ENCODE measurements at regions not wholly inside any gene's neighbourhood (a gene's known extent, or its start where the extent isn't known, plus 50 kb on each side); places are given as distances from the start of the nearest gene placed in this dataset.

DNA sequence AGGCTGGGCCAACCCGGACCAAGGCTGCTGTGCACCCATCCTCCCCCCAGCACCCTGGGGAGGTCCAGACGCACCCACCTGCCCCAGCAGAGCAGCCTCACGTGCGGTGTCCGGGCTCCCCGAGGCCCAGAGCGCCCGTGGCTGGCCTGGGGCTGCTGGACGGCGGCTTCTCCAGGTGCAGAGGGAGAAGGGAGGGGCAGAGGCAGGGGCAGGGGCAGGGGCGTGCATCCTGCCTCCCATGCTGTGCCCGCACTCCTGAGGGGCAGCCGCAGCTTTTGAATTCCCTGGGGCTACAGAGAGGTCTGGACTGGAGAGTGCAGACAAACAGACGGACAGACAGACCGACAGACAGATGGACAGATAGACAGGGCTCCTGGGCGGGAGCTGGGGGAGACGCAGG, 83.6 kb upstream of the PRR5 start:
- Histone ChIP-seq H3K4me3 (replicated peaks in 1 of 3) (no peak overlapping the region), H3K36me3 (no peaks in the 10 kb centered on the region), H3K9me3 (no peaks in the 10 kb centered on the region), H3K4me1 (no peaks in the 10 kb centered on the region), H3K27ac (no peak overlapping the region), H3K27me3 (no peaks in the 10 kb centered on the region)
- 51% methylated on average over 15 to 17 of the region's 17 CpGs for WGBS, 2 donors
- intact Hi-C loops (cut with DNase I), result loop anchor here (5.0 kb wide), 1 partner anchor 621 kb away; no protein-coding TSS in a partner anchor
- DNase-seq, result no peak
- TF ChIP-seq POLR2A (IDR thresholded peaks at IDR 0.05), result no peak
- TF ChIP-seq, protein P1, sequence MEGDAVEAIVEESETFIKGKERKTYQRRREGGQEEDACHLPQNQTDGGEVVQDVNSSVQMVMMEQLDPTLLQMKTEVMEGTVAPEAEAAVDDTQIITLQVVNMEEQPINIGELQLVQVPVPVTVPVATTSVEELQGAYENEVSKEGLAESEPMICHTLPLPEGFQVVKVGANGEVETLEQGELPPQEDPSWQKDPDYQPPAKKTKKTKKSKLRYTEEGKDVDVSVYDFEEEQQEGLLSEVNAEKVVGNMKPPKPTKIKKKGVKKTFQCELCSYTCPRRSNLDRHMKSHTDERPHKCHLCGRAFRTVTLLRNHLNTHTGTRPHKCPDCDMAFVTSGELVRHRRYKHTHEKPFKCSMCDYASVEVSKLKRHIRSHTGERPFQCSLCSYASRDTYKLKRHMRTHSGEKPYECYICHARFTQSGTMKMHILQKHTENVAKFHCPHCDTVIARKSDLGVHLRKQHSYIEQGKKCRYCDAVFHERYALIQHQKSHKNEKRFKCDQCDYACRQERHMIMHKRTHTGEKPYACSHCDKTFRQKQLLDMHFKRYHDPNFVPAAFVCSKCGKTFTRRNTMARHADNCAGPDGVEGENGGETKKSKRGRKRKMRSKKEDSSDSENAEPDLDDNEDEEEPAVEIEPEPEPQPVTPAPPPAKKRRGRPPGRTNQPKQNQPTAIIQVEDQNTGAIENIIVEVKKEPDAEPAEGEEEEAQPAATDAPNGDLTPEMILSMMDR (IDR thresholded peaks at IDR 0.05), result no peak

DNA sequence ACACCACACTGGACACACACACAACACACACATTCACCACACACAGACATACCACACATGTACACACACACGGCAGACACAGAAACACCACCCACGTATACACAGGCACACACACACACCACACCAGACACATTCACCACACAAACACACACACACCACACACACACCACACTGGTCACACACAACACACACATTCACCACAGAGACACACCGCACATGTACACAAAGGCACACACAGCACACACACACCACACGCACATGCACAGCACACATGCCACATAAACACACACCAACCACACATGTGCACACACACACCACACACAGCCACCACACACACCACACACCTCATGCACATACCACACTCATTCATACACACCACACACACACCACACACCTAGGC, 84.2 kb upstream of the PRR5 start:
- intact Hi-C loops (cut with DNase I), result loop anchor here (5.0 kb wide), 1 partner anchor 621 kb away; no protein-coding TSS in a partner anchor
- no peaks in the 10 kb centered on the region for H3K36me3 ChIP-seq
- 91 to 92% methylated on average over 4 of the region's 4 CpGs for WGBS, 2 donors
- no peaks in the 10 kb centered on the region for H3K9me3 ChIP-seq
- TF ChIP-seq, protein P1 (IDR thresholded peaks at IDR 0.05), result no peak
- no peak for TF ChIP-seq POLR2A (IDR thresholded peaks at IDR 0.05)
- no peaks in the 10 kb centered on the region for H3K4me1 ChIP-seq
- H3K27me3 ChIP-seq, result no peaks in the 10 kb centered on the region
- H3K27ac ChIP-seq, result no peak overlapping the region
- no peak overlapping the region for H3K4me3 ChIP-seq (replicated peaks in 1 of 3)
- no peak for DNase-seq

DNA sequence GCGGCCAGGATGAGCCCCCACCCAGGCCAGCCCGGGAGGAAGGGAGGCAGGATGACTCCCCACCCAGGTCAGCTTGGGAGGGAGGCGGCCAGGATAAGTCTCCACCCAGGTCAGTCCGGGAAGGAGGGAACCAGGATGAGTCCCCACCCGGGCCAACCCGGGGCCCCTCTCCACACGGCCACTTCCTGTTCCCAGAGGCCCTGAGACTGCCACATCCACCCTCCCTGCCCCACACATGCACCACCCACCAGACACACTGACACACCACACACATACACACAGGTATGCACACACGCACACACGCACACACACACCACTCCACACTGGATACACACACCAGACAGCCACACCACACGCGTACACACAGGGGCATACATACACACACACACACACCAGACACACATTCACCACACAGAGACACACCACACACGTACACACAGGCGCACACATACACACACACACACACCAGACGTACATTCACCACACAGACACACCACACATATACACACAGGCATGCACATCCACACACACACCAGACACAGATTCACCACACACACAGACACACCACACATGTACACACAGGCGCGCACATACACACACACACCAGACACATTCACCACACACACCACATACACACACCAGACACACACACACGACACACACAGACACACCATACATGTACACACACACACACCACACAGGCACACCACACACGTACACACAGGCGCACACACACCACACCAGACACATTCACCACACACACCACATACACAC, 84.9 kb upstream of the PRR5 start:
- H3K4me1 ChIP-seq, result no peaks in the 10 kb centered on the region
- H3K27me3 ChIP-seq, result no peaks in the 10 kb centered on the region
- H3K4me3 ChIP-seq (replicated peaks in 1 of 3), result no peak overlapping the region
- no peaks in the 10 kb centered on the region for H3K36me3 ChIP-seq
- no peaks in the 10 kb centered on the region for H3K9me3 ChIP-seq
- no peak overlapping the region for H3K27ac ChIP-seq
- TF ChIP-seq POLR2A (IDR thresholded peaks at IDR 0.05), result no peak
- TF ChIP-seq, protein P1 (IDR thresholded peaks at IDR 0.05), result no peak
- peak in 1 of 2 donors; percentile 12 for DNase-seq
- intact Hi-C loops (cut with DNase I), result loop anchor here (5.0 kb wide), 1 partner anchor 620 kb away; no protein-coding TSS in a partner anchor
- WGBS, 2 donors, result 78 to 79% methylated on average over 16 of the region's 19 CpGs

DNA sequence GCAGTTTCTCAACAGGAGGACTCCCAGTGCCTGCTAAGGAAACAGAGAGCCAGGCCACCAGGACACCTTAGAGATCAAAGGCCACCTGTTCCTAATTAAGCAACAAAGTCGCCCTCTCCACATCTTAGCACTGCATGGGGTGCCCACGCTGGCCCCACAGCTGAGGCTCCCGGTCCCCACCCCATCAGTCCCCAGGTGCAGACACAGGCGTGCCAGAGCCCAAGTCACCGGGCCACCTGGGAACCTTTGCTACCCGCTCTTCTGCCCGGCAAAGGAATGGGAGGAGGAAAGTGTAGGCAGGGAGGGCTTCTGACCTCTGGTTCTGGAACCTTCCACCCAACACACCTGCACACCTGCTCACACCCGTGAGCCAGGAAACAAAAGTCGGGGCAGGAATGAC, 85.5 kb upstream of the PRR5 start:
- Histone ChIP-seq H3K9me3 (no peaks in the 10 kb centered on the region), H3K4me1 (no peaks in the 10 kb centered on the region), H3K36me3 (no peaks in the 10 kb centered on the region), H3K27ac (no peak overlapping the region), H3K27me3 (no peaks in the 10 kb centered on the region), H3K4me3 (replicated peaks in 1 of 3) (no peak overlapping the region)
- 77 to 84% methylated on average over 7 to 9 of the region's 9 CpGs for WGBS, 2 donors
- no peak for DNase-seq
- intact Hi-C loops (cut with DNase I), result loop anchor here (5.0 kb wide), 1 partner anchor 619 kb away; no protein-coding TSS in a partner anchor
- no peak for TF ChIP-seq POLR2A (IDR thresholded peaks at IDR 0.05)
- TF ChIP-seq, protein P1 (IDR thresholded peaks at IDR 0.05), result no peak

DNA sequence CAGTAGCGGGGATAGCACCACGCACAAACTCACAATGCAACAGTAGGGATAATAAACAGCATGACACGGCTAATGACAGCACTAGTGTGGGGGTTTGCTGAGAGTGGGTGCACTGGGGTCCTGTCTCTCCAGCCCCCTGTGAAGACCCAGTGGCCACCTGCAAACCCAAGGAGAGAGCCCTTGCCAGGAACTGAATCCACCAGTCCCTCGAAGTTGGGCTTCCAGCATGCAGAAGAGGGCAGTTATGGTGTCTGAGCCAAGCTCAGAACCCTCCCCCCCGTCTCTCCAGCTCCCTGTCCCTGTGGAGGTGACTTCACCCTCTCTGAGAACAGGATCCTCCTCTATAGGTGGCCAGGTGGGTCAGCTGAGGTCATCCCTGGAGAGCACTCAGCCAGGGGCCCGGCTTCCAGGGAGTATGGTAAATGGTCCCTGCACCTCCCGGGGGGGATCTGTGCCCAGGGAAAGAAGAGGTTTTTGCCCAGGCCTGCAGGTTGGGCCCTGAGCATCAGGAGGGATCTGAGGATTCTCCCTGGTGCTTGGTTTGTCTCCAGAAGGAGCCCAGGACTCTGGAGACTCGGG, 86.3 kb upstream of the PRR5 start:
- TF ChIP-seq, protein P1 (IDR thresholded peaks at IDR 0.05), result no peak
- TF ChIP-seq POLR2A (IDR thresholded peaks at IDR 0.05), result no peak
- intact Hi-C loops (cut with DNase I), result loop anchor here (5.0 kb wide), 1 partner anchor 618 kb away; no protein-coding TSS in a partner anchor
- no peak overlapping the region for H3K27ac ChIP-seq
- no peaks in the 10 kb centered on the region for H3K36me3 ChIP-seq
- H3K27me3 ChIP-seq, result no peaks in the 10 kb centered on the region
- WGBS, 2 donors, result 65 to 91% methylated on average over 6 to 8 of the region's 8 CpGs
- H3K4me3 ChIP-seq (replicated peaks in 1 of 3), result no peak overlapping the region
- H3K9me3 ChIP-seq, result no peaks in the 10 kb centered on the region
- H3K4me1 ChIP-seq, result no peaks in the 10 kb centered on the region
- DNase-seq, result no peak
